NB4 (cell line): ENCODE measurements at regions not wholly inside any gene's neighbourhood (a gene's known extent, or its start where the extent isn't known, plus 50 kb on each side); places are given as distances from the start of the nearest gene placed in this dataset.

ENCODE experiments used
- MYC ChIP-seq: IDR thresholded peaks from 2 replicates; pipeline ENCODE4 v1.6.1; 2011; ENCODE audit warnings: low read depth, low read length
- POLR2A ChIP-seq: IDR thresholded peaks from 2 replicates; pipeline ENCODE4 v1.6.1; 2011; ENCODE audit warnings: mild to moderate bottlenecking; ENCODE audit not compliant: insufficient read length; ENCODE audit errors: extremely low read depth
- TF ChIP-seq, protein P1 (sequence below): IDR thresholded peaks from one replicate; pipeline ENCODE4 v1.5.1; 2012; ENCODE audit warnings: low read depth, low read length
- TF ChIP-seq, protein P2 (sequence below): IDR thresholded peaks from 2 replicates; pipeline ENCODE4 v1.6.1; 2011; ENCODE audit warnings: low read depth, low read length

DNA sequence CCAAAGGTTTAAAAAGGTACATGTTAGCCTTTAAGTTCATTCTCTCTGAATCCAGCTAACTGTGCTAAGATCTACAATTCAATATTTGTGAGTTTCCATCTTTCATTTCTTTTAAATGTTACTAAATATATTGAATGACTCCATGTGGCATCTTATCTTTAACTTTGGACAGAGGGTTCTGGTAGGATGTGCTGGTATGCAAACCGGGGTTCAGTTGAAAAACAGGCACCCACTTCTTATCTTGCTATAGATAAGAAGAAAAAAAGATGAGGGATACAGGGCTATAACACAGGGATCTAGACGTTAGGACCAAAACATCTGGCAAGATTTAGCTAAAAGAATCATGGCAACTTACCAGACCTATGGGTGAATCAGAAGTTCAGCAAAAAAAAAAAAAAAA, 538.3 kb downstream of the EDEM1 start:
- TF ChIP-seq POLR2A (no peak), MYC (no peak)
- TF ChIP-seq, protein P1, sequence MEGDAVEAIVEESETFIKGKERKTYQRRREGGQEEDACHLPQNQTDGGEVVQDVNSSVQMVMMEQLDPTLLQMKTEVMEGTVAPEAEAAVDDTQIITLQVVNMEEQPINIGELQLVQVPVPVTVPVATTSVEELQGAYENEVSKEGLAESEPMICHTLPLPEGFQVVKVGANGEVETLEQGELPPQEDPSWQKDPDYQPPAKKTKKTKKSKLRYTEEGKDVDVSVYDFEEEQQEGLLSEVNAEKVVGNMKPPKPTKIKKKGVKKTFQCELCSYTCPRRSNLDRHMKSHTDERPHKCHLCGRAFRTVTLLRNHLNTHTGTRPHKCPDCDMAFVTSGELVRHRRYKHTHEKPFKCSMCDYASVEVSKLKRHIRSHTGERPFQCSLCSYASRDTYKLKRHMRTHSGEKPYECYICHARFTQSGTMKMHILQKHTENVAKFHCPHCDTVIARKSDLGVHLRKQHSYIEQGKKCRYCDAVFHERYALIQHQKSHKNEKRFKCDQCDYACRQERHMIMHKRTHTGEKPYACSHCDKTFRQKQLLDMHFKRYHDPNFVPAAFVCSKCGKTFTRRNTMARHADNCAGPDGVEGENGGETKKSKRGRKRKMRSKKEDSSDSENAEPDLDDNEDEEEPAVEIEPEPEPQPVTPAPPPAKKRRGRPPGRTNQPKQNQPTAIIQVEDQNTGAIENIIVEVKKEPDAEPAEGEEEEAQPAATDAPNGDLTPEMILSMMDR: no peak
- TF ChIP-seq, protein P2, sequence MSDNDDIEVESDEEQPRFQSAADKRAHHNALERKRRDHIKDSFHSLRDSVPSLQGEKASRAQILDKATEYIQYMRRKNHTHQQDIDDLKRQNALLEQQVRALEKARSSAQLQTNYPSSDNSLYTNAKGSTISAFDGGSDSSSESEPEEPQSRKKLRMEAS: no peak
